KBM-7 (cell line): ENCODE measurements at regions not wholly inside any gene's neighbourhood (a gene's known extent, or its start where the extent isn't known, plus 50 kb on each side); places are given as distances from the start of the nearest gene placed in this dataset.
A peak's percentile ranks its signal among the peaks of the same experiment; 100 is the strongest.
"Not testable (repeated sequence)": the region's sequence is repeated elsewhere in the genome, so short reads cannot be mapped to it uniquely, and the experiment has no call there.

Experiments
- DNase-seq: peaks from one replicate; pipeline ENCODE4 v3.0.0-alpha.2; 2015
- in situ Hi-C: fragments of 300-500 bp; cut with MboI; formaldehyde crosslinking; loops from 2 replicates; pipeline ENCODE4 v1.14.3; 2020; ENCODE audit warnings: low sequenced_read_pairs, low pct_unique_long_range_greater_than_20kb, mixed read lengths

- in situ Hi-C loops, result no loop called here
- DNase-seq, result no peak
These were observed 292.2 kb upstream of the RSPO3 start for GRCh38 chr6:126826166-126826714.

- in situ Hi-C loops, result no loop called here
These were observed 287.0 kb upstream of the RSPO3 start for GRCh38 chr6:126831461-126831860.

GRCh38 chr6:126842769-126843168, 275.7 kb upstream of the RSPO3 start:
- no peak for DNase-seq
- in situ Hi-C loops, result no loop called here

More at GRCh38 chr6:126831461-126831860, 287.0 kb upstream of the RSPO3 start:
- no peak for DNase-seq

- in situ Hi-C loops, result no loop called here
These were observed 270.4 kb upstream of the RSPO3 start for GRCh38 chr6:126848119-126848518.

GRCh38 chr6:126867641-126868040, 250.8 kb upstream of the RSPO3 start:
- in situ Hi-C loops, result no loop called here
- DNase-seq, result no peak

More at GRCh38 chr6:126848119-126848518, 270.4 kb upstream of the RSPO3 start:
- no peak for DNase-seq

- no peak for DNase-seq
- in situ Hi-C loops, result no loop called here
These were observed 245.1 kb upstream of the RSPO3 start for GRCh38 chr6:126873351-126873750.

GRCh38 chr6:126873791-126874190, 244.7 kb upstream of the RSPO3 start:
- in situ Hi-C loops, result no loop called here
- no peak for DNase-seq

- in situ Hi-C loops, result no loop called here
- DNase-seq, result no peak
These were observed 242.0 kb upstream of the RSPO3 start for GRCh38 chr6:126876446-126876845.

- in situ Hi-C loops, result no loop called here
These were observed 237.5 kb upstream of the RSPO3 start for GRCh38 chr6:126880964-126881363.

GRCh38 chr6:126886106-126886505, 232.4 kb upstream of the RSPO3 start:
- in situ Hi-C loops, result no loop called here

More at GRCh38 chr6:126880964-126881363, 237.5 kb upstream of the RSPO3 start:
- peak; percentile 5 for DNase-seq

GRCh38 chr6:126888727-126889725, 229.4 kb upstream of the RSPO3 start:
- DNase-seq, result no peak
- in situ Hi-C loops, result no loop called here

More at GRCh38 chr6:126886106-126886505, 232.4 kb upstream of the RSPO3 start:
- DNase-seq, result no peak

GRCh38 chr6:126890055-126890454, 228.4 kb upstream of the RSPO3 start:
- in situ Hi-C loops, result no loop called here
- no peak for DNase-seq

- DNase-seq, result no peak
- in situ Hi-C loops, result no loop called here
These were observed 227.3 kb upstream of the RSPO3 start for GRCh38 chr6:126891158-126891557.

- in situ Hi-C loops, DNase-seq: not testable (repeated sequence)
These were observed 225.6 kb upstream of the RSPO3 start for GRCh38 chr6:126892869-126893268.

GRCh38 chr6:126897758-126898157, 220.7 kb upstream of the RSPO3 start:
- in situ Hi-C loops, result no loop called here
- DNase-seq, result no peak

GRCh38 chr6:126904176-126904575, 214.3 kb upstream of the RSPO3 start:
- in situ Hi-C loops, result no loop called here
- no peak for DNase-seq

GRCh38 chr6:126905917-126906316, 212.6 kb upstream of the RSPO3 start:
- in situ Hi-C loops, result no loop called here
- DNase-seq, result no peak

GRCh38 chr6:126907312-126907711, 211.2 kb upstream of the RSPO3 start:
- DNase-seq, result no peak
- in situ Hi-C loops, result no loop called here

GRCh38 chr6:126907996-126908395, 210.5 kb upstream of the RSPO3 start:
- in situ Hi-C loops, result no loop called here
- no peak for DNase-seq

- in situ Hi-C loops, result no loop called here
- DNase-seq, result no peak
These were observed 209.0 kb upstream of the RSPO3 start for GRCh38 chr6:126909493-126909892.
